GM12874 (cell line): ENCODE measurements at regions not wholly inside any gene's neighbourhood (a gene's known extent, or its start where the extent isn't known, plus 50 kb on each side); places are given as distances from the start of the nearest gene placed in this dataset.

Experiments used
- TF ChIP-seq, protein P1 (sequence below): IDR thresholded peaks from 2 replicates; pipeline ENCODE4 v1.5.1; 2011; ENCODE audit warnings: low read depth, mild to moderate bottlenecking, control low read depth, low read length, moderate library complexity; ENCODE audit not compliant: insufficient read depth

DNA sequence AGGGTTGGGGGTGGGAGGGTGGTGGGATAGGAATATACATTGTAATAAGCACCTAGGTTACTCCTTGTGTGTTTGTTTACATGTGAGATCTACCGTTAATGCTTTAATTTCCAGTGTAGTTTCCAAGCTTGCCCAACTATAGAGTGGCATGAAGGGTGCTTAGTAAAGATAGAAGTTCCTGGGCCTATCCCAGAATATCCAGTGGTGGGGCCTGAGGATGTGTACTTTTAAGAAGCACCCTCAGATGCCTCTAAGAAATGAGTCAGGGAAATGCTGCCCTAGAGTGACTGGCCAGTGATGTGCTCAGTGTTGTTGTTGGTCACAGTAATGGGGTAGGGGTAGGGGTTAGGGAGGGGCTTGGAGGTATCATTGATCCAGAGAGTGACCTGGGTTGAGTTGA is 141.3 kb downstream of the TSEN15 start:
- TF ChIP-seq, protein P1, sequence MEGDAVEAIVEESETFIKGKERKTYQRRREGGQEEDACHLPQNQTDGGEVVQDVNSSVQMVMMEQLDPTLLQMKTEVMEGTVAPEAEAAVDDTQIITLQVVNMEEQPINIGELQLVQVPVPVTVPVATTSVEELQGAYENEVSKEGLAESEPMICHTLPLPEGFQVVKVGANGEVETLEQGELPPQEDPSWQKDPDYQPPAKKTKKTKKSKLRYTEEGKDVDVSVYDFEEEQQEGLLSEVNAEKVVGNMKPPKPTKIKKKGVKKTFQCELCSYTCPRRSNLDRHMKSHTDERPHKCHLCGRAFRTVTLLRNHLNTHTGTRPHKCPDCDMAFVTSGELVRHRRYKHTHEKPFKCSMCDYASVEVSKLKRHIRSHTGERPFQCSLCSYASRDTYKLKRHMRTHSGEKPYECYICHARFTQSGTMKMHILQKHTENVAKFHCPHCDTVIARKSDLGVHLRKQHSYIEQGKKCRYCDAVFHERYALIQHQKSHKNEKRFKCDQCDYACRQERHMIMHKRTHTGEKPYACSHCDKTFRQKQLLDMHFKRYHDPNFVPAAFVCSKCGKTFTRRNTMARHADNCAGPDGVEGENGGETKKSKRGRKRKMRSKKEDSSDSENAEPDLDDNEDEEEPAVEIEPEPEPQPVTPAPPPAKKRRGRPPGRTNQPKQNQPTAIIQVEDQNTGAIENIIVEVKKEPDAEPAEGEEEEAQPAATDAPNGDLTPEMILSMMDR = no peak

DNA sequence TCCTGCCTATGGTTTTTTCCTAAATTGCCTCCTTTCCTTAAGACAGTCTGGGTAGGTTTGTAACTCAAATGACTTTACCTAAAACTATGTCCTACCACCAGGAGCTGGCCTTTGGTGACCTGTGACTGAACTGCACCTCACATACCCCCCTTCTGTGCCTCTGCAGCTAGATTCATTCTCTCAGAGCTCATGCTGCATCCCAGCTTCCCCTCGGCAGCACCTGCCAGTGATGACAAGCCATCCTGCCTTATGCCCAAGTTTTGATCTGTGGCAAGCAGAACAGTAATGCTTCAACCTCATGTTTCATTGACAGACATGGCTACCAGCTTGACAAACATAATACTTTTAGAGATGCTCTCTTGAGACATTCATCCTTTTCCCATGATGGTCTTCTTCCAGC is 141.9 kb downstream of the TSEN15 start:
- TF ChIP-seq, protein P1 = no peak

DNA sequence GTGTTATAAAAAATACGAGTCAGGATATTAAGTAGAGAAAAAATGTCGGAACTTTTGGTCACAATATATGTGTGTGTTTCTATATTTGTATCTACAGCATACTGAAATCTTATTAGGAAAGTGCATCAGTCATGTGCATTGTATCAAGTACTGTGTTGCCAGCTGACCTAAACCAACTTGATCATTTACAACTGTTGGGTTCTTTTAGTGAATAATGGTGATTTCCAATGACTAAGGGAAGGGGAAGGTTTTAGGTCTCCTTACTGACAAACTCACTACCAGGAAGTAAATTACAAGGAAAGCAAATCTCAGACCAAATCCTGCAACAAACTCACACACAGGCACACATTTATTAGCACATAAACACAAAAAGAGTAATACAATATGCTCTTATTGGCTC is 142.7 kb downstream of the TSEN15 start:
- TF ChIP-seq, protein P1 = no peak

DNA sequence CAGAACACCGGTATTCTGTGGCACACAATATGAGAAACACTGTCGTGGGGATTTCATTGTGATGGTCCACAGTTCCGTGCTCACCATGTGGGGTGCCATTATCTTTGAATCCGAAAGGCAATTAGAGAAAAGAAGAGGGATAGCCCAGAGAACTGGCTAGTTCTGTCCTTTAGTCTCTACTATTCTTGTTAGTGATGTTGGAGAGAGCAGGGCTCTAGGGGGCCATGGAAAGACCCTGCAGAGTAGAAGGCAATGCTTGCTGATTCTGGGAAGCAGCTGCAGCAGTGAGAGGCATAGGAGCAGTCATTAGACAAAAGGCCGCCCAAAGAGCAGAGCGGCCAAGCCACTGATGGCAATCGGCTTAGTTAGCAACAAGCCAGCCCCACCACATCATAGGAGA is 146.3 kb downstream of the TSEN15 start:
- TF ChIP-seq, protein P1 = no peak

DNA sequence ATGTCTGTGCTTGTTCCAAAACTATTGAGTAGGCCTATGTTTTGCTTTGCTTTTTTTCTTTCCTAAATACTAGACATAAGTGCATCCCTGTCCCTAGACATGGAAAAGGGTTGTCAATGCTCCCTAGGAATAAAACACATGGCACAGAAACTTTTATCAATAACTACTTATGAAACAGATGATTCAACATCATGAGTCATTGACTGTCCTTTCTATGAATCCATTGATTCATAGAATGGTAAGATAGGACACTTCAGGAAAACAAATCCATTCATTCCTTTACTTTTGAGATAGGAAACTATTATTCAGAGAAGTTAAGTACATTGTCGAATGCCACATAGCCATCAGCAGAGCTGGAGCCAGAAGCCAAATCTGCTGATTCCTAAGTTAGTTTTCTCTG is 147.5 kb downstream of the TSEN15 start:
- TF ChIP-seq, protein P1 = no peak

DNA sequence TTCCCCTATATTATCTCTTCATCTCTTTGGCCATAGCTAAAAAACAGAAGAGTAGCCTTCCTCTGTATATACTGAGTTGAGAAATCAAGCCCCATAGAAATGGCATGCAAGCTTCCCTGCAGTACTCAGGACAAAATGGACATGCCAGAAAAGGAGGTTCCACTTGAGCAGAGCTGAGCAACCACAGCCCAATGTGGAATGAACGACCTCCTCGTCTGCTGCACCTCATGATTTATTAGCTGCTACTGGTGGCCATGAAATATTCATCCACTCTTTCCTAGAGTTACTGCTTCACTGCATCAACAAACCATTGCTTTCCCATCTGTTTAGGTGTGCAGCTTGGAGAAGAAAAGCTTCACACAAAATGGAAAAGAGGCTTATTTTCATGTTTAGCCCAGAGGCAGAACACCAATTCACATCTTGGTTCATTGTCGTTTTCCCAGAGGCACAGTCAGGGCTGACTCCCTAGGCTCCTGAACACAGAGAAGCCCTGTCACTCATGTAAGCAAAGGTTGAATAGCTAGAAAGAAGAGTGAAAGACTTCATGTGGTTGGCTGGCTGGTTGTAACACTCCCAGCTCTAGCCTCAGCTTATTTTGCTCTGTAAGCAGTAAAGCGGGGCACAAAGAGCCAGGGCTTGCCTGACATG is 148.0 kb downstream of the TSEN15 start:
- TF ChIP-seq, protein P1 = no peak

DNA sequence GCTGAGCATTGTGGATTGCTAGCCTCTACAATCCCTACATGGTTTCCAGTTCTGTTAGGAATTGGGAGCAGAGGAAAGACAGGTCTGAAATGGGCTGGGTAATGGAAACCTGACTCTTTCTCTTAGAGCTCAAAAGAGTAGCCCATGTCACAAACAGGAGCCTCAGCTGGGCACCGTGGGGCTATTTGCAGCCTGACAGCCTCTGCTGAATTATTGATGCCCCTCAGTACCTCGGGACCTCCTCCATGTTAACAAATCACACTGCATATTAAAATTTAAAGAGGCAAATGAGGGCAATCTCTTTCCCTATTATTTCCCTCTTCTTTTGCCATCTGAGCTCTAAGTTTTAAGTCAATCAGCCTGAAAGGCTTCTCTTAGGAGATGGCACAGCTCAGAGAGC is 157.1 kb downstream of the TSEN15 start:
- TF ChIP-seq, protein P1 = no peak

DNA sequence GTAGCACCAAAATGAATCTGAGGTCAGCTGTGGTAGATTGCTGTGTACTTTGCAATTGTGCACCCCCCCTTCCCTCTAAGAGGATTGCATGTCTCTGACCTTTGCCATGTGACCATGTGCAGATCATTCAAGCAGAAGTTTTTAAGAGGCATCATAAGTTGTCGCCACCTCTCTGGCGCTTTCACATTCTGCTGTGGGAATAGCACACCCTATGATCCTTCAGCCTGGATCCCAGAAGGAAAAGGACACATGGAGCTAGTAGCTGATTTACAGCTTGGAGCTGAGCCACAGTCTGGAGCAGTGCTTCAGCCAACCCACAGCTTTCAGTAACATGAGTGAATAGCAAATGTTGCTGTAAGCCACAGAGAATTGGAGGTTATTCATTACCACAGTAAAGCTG is 158.5 kb downstream of the TSEN15 start:
- TF ChIP-seq, protein P1 = no peak
